Stimulated activated CD4-positive, alpha-beta T cell treated with anti-CD3 and anti-CD28 coated beads, Interleukin-2, amount 100 ng/mL, for 48 hours (primary cell): ENCODE measurements at regions not wholly inside any gene's neighbourhood (a gene's known extent, or its start where the extent isn't known, plus 50 kb on each side); places are given as distances from the start of the nearest gene placed in this dataset.

Experiments
- DNase-seq, 2 donors: peaks; one replicate each; pipeline ENCODE4 v3.0.0-alpha.2; 2020

- no peak for DNase-seq
Measured at GRCh38 chr1:239682960-239683359, 296.6 kb downstream of the CHRM3 start.

DNA sequence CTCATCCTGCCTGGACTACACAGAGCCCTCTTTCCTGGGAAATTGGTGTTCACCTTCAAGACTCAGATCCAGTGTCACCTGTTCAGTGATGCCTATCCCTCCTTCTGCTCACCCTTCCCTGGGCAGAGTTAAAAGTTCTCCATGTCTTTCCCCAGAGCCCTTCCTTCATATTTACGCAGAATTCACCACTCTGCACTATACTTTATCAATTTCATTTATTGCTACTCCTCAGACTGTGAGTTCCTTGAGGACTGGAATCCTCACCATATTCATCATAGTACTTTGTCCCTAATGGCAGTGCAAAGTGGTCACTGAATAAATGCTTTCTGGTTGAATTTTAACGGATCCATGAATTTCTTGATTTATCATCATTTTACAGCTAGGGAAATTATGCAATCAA lies 300.0 kb downstream of the CHRM3 start:
- DNase-seq, result no peak

GRCh38 chr1:239696317-239696716 lies 309.9 kb downstream of the CHRM3 start:
- no peak for DNase-seq

GRCh38 chr1:239700667-239701066 lies 314.3 kb downstream of the CHRM3 start:
- DNase-seq, result no peak

DNA sequence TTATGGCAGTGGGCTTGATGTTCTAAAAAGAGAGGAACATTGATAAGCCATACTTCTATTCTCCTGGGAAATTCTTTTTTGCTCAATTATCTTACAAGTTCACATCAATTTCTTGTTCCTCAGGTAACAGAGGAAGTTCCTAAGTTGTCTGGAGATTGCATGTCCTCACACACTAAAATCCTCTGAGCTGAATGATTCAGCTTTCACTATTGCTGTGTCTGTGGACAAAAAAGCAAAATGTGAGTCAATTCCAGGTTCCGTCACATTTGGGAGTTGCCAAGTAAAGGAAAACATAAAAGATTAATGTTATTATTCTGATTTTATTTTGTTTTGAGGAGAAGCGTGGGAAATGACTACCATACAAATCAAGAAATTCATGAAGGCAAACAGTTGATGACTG lies 316.7 kb downstream of the CHRM3 start:
- no peak for DNase-seq

- DNase-seq, result no peak
Measured at GRCh38 chr1:239706245-239706892, 320.0 kb downstream of the CHRM3 start.

DNA sequence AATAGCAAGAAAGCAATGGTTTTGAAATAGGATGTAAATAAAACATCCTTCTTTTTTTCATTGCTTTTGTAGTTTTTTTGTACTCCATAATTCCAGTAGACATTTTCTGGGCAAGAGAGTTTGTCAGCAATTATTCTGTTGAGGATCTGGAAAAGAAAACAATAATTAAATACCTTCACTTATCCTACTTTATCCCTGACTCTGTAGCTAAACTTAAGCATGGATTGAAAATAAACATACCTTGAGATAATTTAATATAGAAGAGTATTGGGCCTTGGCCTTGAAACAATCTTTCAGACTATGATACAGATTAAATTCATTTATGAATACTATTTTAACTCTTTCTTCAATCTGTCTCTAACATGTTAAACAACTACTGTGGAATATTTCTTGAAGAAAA lies 321.2 kb downstream of the CHRM3 start:
- no peak for DNase-seq

GRCh38 chr1:239708622-239709021 lies 322.3 kb downstream of the CHRM3 start:
- DNase-seq, result no peak

DNA sequence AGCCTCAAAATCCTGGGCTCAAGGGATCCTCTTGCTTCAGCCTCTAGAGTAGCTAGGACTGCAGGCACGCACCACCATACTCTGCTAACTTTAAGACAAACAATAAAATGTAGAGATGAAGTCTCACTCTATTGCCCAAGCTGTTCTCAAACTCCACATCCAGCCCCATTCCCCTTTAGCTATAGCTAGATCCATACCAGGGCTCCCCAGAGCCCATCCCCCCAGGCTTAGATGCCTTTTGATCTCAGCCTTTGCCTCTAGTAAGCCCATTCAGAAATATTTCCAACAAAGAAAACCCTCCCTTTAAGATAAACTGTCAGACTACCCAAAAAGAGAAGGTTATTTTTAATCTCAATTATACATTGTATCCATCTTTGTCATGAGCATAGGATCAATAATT lies 325.4 kb downstream of the CHRM3 start:
- DNase-seq, result no peak

DNA sequence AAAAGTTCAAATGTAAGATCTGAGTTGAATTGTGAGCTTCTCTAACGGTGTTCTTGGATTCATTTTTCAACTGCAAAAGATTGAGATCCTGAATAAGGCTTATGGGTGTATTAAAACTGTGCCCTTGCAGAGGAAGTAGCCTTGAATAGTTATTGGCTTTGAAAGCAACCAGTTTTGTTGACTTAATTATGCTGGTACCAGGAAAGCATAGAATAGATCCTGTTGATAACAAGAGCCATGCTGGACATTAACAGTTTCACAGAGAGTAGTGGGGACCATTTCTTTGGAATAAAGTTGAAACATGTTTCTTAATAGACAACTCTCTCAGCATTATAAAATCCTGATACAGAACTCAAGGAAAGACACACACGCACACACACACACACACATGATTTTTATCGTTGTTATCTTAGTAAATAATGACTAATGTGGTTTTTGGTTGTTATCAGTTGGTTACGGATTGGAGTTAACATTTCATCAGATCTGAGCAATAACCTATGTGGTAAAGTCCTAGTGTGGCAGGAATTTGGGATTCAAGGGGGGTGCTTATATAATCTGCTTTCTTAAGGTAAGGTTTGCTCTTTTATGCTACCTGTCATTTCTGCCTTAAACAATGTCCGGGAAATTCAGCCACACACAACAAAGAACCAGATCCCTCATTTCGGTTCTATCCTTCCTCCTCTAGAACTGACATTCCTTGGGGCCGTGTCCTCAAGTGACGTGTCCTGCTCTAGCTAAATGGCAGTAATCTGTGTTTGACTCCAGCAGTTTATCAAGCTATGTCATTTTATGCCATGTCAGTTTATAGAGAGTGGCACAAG lies 330.9 kb downstream of the CHRM3 start:
- DNase-seq, result no peak

DNA sequence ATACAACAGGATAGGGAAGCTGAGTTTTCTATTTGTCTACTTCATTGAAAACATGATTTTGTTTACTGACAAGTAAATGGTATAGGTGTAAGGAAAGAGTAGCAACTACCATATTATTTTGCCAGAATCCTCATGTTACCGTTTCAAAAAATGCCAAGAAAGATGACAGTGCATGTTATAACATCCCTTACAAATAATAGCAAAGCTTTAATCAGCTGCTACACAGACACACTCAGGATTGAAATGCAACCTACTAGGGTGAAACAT lies 331.5 kb downstream of the CHRM3 start:
- DNase-seq, result no peak

DNA sequence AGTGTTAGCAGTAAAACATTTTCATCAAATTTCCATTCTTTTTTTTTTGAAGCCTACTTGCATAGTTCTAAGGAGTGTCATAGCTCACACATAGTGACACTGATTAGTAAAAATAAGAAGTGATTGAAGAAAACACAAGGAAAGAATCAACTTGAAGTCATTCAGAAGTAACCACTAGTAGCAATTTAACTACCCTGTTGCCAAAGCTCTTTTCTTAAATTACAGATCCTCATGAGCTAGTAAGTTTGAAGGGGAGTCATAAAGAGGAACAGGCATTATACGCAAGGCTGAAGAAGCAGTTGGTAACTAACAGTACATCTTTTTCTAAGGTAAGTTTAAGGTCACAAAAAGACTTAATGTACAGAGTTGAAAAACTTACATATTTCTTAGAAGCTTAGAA lies 332.2 kb downstream of the CHRM3 start:
- DNase-seq, result no peak

DNA sequence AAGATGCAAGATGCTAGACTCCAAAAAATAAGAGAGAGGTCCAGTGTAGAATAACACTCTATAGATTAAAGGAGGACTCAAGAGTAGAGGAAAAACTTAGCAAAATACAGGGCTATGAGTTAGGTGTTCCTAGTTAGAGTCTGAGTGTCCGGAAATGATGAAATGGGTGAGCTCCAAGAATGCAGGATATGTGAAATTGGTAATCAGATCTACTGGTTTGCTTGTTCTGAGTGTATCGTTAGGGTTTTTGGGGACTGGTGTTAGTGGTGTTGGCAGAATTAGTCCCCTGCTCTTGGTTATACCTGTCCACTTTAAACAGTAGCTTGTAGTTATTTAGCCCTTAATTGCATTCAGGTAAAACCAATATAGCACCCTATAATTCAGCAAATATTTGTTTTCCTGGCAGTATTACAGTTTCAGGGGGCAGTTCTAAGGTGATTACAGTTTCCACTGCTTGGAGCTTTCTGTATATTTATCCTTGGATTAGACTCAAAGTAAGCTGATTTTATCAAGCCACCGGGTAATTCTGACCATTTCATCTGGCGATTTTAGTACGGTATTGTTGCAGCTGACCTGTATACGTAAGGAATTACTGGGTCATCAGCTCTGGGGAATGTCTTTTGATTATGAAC lies 332.7 kb downstream of the CHRM3 start:
- no peak for DNase-seq

DNA sequence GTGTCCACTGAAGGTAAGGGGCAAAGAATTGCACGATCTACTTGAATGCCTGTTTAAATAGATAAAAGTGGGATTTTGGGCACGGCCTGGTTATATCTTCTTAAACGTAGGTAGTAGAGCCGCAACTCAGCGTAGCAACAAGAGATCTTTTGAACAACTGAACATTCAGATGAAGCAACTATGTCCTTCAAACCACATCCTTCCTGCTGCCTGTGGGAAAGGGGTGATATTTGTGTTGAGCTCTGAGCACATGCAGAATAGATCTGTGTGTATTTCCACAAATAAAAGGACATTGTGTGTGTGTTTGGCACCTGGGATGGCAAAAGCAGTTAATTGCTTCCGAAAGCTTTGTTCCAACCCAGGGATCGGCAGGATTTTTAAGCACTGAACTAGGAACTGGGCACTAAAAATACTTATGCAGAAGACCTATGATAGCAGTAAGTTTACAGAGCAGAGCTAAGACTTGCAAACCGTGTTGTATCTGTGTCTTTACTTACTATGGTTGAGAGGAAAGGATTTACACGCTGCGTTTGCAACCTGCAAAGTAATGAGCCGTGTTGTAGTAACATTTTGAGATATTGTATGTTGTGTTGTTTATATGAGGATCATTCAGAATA lies 333.4 kb downstream of the CHRM3 start:
- DNase-seq, result peak; percentile 23 to 30

DNA sequence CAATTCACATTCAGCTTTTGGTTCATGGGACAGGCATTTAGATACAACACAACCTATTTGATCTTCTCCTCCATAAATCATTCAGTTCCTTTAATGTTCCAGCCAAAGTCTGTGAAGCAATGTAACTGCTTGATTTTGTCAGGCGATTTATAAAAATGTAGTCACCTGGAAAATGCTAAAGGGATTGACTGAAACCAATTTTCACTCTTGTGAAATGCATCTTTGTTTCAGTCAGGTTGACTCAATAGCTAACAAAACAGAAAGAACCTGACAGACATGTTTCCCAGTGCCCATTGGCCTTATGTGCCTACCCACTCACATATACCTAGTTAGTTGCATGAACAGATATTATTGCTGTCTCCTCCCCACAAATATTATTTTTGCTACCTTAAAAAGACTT lies 335.7 kb downstream of the CHRM3 start:
- DNase-seq, result no peak

DNA sequence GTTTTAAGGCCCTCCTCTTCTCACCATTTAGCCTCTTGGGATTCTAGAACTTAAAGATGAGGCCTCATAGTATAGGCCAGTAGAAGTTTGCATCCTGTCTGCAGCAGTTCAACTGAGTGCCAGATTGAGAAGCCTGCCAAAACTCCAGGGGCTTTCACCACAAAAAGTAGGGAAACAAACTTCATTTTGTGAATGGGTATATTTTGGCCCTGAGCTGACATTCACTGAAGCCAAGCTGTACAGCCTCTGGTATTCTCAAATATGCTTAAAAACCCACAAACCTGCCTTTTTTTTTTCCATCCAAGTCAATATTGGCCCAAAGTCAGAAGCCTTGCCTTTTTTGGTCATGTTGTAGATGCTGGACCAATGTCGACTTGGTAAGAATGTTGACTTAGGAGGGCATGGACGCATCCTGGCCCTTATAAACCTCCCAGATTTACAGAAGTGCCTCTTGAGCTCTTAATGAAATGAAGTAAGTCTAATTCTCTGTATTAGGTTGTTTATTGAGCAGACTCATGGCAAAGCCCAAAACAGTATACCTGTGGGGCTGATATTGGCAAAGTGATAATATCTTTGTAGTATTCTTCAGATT lies 337.5 kb downstream of the CHRM3 start:
- no peak for DNase-seq

- DNase-seq, result no peak
Measured at GRCh38 chr1:239725371-239725770, 339.0 kb downstream of the CHRM3 start.

DNA sequence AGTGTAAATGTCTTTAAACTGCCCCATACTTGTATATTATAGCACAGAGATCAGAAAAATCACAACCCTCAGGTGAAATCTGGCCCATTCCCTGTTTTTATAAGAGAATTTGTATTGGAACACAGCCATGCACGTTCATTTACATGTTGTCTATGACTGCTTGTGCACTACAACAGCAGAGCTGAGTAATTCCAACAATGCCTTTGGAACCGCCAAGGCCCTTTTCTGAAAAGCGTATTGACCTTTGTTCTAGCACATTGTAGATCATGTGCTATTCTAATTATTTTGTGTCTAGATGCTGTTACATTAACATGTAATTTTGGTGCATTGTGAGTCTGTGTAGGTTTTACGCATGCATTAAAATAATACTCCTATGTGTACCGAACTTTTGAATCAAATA lies 339.6 kb downstream of the CHRM3 start:
- no peak for DNase-seq

GRCh38 chr1:239730378-239730777 lies 344.0 kb downstream of the CHRM3 start:
- DNase-seq, result no peak

DNA sequence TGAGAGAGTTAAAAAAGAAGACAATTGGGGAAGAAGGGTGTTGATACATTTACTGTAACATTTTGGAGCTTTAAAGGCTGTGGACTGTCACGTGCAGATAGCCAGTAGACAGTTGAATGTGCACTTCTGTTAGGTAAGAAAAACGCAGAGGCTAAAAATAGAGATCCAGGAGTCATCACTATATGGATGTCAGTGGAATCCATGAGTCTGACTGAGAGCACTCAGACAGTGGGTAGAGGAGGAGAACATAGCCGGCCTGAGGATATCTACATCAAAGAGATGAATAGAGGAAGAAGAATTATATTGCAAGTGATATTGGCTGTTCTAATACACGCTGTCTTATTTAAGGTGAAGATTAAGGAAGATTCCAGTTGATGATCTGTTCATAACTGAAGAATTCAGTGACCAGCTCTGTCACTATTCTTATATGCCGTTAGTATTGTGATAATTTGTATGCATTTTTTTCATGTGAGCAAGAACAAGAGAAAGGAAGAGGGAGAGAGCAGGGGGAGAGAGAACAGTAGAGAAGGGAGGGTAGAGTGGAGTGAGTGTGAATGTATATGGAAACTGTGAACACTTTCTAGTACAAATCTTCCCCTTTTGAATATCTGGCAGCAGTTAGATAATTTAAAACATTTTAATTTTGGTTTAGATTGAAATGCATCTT lies 344.8 kb downstream of the CHRM3 start:
- no peak for DNase-seq

GRCh38 chr1:239732770-239733169 lies 346.4 kb downstream of the CHRM3 start:
- no peak for DNase-seq

- no peak for DNase-seq
Measured at GRCh38 chr1:239733995-239734394, 347.6 kb downstream of the CHRM3 start.

- DNase-seq, result no peak
Measured at GRCh38 chr1:239735111-239735510, 348.7 kb downstream of the CHRM3 start.
